ENCODE measurements at regions not wholly inside any gene's neighbourhood (a gene's known extent, or its start where the extent isn't known, plus 50 kb on each side); places are given as distances from the start of the nearest gene placed in this dataset.

DNA sequence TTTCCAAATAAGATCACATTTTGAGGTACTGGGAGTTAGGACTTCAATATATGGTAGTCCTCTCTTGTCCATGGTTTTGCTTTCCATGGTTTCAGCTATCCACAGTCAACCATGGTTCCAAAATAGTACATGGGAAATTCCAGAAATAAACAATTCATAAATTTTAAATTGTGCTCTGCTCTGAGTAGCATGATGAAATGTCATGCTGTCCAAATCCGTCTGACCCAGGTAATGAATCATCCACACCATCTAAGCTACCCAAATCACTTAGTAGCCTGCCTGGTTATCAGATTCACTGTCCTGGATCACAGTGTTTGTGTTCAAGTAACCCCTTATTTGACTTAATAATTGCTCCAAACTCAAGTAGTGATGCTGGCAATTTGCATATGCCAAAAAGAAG lies 197.9 kb downstream of the TMTC3 start:
- H3K36me3 Mint-ChIP-seq (ENCODE audit: insufficient read depth, unreplicated experiment), result no peaks in the 10 kb centered on the region
- CTCF ChIA-PET, result no interaction called here
- H3K4me1 Mint-ChIP-seq (ENCODE audit: insufficient read depth, unreplicated experiment), result peaks cover 22% of the 10 kb centered on the region
- H3K4me3 Mint-ChIP-seq (ENCODE audit: unreplicated experiment), result no peak overlapping the region
- no peaks in the 10 kb centered on the region for H3K27me3 Mint-ChIP-seq (ENCODE audit: insufficient read depth, unreplicated experiment)
- POLR2A ChIA-PET, result interaction anchor here (0.7 to 0.9 kb wide), 6 partner anchors 32 to 1148 kb away, joined by 3 to 6 read pairs (median 3); no protein-coding TSS in a partner anchor
- peak; percentile 45 for DNase-seq (ENCODE audit: unreplicated experiment)
- no TSS peak for BruUV-seq (replicated peaks)
- no peaks in the 10 kb centered on the region for H3K9me3 Mint-ChIP-seq (ENCODE audit: unreplicated experiment)
- peak overlapping the region; percentile 89 for H3K27ac Mint-ChIP-seq (ENCODE audit: low read depth, unreplicated experiment)
- intact Hi-C loops (cut with micrococcal nuclease), result no loop called here
- no peak for TF ChIP-seq CTCF (IDR thresholded peaks at IDR 0.05; ENCODE audit: unreplicated experiment)

DNA sequence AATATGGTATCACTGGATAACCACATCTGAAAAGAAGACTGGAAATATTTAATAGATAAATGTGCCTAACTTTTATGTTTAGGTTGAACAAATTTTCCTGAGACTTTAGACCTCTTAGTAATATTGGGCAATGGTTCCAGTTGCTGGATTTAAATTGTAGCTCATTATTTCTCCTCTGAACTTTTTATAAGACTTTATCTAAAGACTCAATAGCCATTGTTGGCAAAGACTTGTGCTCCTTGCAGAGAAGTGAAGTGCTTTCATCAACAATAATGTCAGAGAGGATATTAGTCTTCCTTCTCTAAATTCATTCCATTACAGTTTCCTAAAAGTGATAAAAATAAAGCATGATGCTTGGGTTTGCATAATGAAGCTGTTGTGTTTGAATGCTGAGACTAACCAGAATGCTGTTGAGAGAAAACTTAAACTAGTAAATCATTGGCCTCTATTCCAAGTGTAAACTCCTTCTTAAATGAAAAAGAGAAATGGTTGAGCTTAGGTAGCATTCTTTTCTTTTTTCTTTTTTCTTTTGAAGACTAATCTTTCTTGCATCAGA lies 200.2 kb downstream of the TMTC3 start:
- H3K27me3 Mint-ChIP-seq (ENCODE audit: insufficient read depth, unreplicated experiment), result no peaks in the 10 kb centered on the region
- TF ChIP-seq CTCF (IDR thresholded peaks at IDR 0.05; ENCODE audit: unreplicated experiment), result no peak
- ChIA-PET CTCF (no interaction called here), POLR2A (interaction anchor here (0.7 to 1.4 kb wide), 2 partner anchors 16 to 29 kb away, joined by 3 to 4 read pairs; no protein-coding TSS in a partner anchor)
- no peak overlapping the region for H3K27ac Mint-ChIP-seq (ENCODE audit: low read depth, unreplicated experiment)
- H3K36me3 Mint-ChIP-seq (ENCODE audit: insufficient read depth, unreplicated experiment), result no peaks in the 10 kb centered on the region
- no peak for DNase-seq (ENCODE audit: unreplicated experiment)
- intact Hi-C loops (cut with micrococcal nuclease), result no loop called here
- H3K4me3 Mint-ChIP-seq (ENCODE audit: unreplicated experiment), result no peak overlapping the region
- BruUV-seq (replicated peaks), result no TSS peak
- H3K4me1 Mint-ChIP-seq (ENCODE audit: insufficient read depth, unreplicated experiment), result peaks cover 22% of the 10 kb centered on the region
- no peaks in the 10 kb centered on the region for H3K9me3 Mint-ChIP-seq (ENCODE audit: unreplicated experiment)

- H3K4me1 Mint-ChIP-seq (ENCODE audit: insufficient read depth, unreplicated experiment), result peaks cover 6% of the 10 kb centered on the region
- H3K27me3 Mint-ChIP-seq (ENCODE audit: insufficient read depth, unreplicated experiment), result no peaks in the 10 kb centered on the region
- no peak overlapping the region for H3K27ac Mint-ChIP-seq (ENCODE audit: low read depth, unreplicated experiment)
- POLR2A ChIA-PET, result no interaction called here
- intact Hi-C loops (cut with micrococcal nuclease), result no loop called here
- no peak for DNase-seq (ENCODE audit: unreplicated experiment)
- no peak for TF ChIP-seq CTCF (IDR thresholded peaks at IDR 0.05; ENCODE audit: unreplicated experiment)
- H3K4me3 Mint-ChIP-seq (ENCODE audit: unreplicated experiment), result no peak overlapping the region
- BruUV-seq (replicated peaks), result no TSS peak
- H3K9me3 Mint-ChIP-seq (ENCODE audit: unreplicated experiment), result no peaks in the 10 kb centered on the region
- CTCF ChIA-PET, result no interaction called here
- H3K36me3 Mint-ChIP-seq (ENCODE audit: insufficient read depth, unreplicated experiment), result no peaks in the 10 kb centered on the region
Observed at GRCh38 chr12:88351146-88351545, 209.0 kb downstream of the TMTC3 start.

GRCh38 chr12:88354691-88355090 lies 212.6 kb downstream of the TMTC3 start:
- DNase-seq (ENCODE audit: unreplicated experiment), result no peak
- Mint-ChIP-seq H3K9me3 (ENCODE audit: unreplicated experiment) (no peaks in the 10 kb centered on the region), H3K4me3 (ENCODE audit: unreplicated experiment) (no peak overlapping the region), H3K27me3 (ENCODE audit: insufficient read depth, unreplicated experiment) (no peaks in the 10 kb centered on the region), H3K27ac (ENCODE audit: low read depth, unreplicated experiment) (no peak overlapping the region), H3K36me3 (ENCODE audit: insufficient read depth, unreplicated experiment) (no peaks in the 10 kb centered on the region), H3K4me1 (ENCODE audit: insufficient read depth, unreplicated experiment) (peaks cover 6% of the 10 kb centered on the region)
- POLR2A ChIA-PET, result interaction anchor here (1.0 kb wide), 1 partner anchor 11 kb away, joined by 4 read pairs; no protein-coding TSS in a partner anchor
- BruUV-seq (replicated peaks), result no TSS peak
- intact Hi-C loops (cut with micrococcal nuclease), result no loop called here
- no peak for TF ChIP-seq CTCF (IDR thresholded peaks at IDR 0.05; ENCODE audit: unreplicated experiment)
- CTCF ChIA-PET, result interaction anchor here (0.6 kb wide), 1 partner anchor 27 kb away, joined by 3 read pairs; no protein-coding TSS in a partner anchor
